A549 (cell line): ENCODE measurements at regions not wholly inside any gene's neighbourhood (a gene's known extent, or its start where the extent isn't known, plus 50 kb on each side); places are given as distances from the start of the nearest gene placed in this dataset.

Experiments
- BHLHE40 ChIP-seq: IDR thresholded peaks from 2 replicates; pipeline ENCODE4 v1.6.1; 2012; ENCODE audit warnings: low read depth, low read length, inconsistent platforms
- CEBPB ChIP-seq, 2 experiments: fragments of >200 bp in 1 of 2; sonication (Bioruptor Twin) in 1 of 2; formaldehyde crosslinking in 1 of 2; IDR thresholded peaks; 2 replicates each; pipeline ENCODE4 v1.6.1; 2012 to 2016
- CTCF ChIP-seq: fragments of >200 bp; sonication (Bioruptor Twin); formaldehyde crosslinking; IDR thresholded peaks from 3 replicates; pipeline ENCODE4 v1.5.1; 2016
- ELK1 ChIP-seq: fragments of 150-350 bp; IDR thresholded peaks from 2 replicates; pipeline ENCODE4 v1.6.1; 2014; ENCODE audit warnings: low read depth, mild to moderate bottlenecking, low read length
- EP300 ChIP-seq, 2 experiments: fragments of >200 bp; sonication (Bioruptor Twin); formaldehyde crosslinking; IDR thresholded peaks; 2 replicates in 1 of 2; 3 replicates in 1 of 2; pipeline ENCODE4 v1.6.1; 2016 to 2017
- GATA3 ChIP-seq: IDR thresholded peaks from 2 replicates; pipeline ENCODE4 v1.6.1; 2012; ENCODE audit warnings: borderline replicate concordance
- PBX3 ChIP-seq: IDR thresholded peaks from 2 replicates; pipeline ENCODE4 v1.6.1; 2012
- POLR2A ChIP-seq: IDR thresholded peaks from 2 replicates; pipeline ENCODE4 v1.6.1; 2012; ENCODE audit warnings: mild to moderate bottlenecking, low read length
- RAD21 ChIP-seq, 2 experiments: fragments of >200 bp in 1 of 2; sonication (Bioruptor Twin) in 1 of 2; formaldehyde crosslinking in 1 of 2; IDR thresholded peaks in 1 of 2; conservative IDR thresholded peaks in 1 of 2; 2 replicates in 1 of 2; 3 replicates in 1 of 2; pipeline ENCODE4 v1.6.1; 2012 to 2018; ENCODE audit warnings: inconsistent platforms in 1 of 2
- REST ChIP-seq: fragments of 200-600 bp; sonication (generic); IDR thresholded peaks from 2 replicates; pipeline ENCODE4 v1.6.1; 2016; ENCODE audit warnings: antibody characterized with exemption, mild to moderate bottlenecking, moderate library complexity
- ZSCAN20 ChIP-seq: fragments of 250-450 bp; sonication (Bioruptor Pico); IDR thresholded peaks from 2 replicates; pipeline ENCODE4 v1.8.0; 2022; ENCODE audit warnings: mild to moderate bottlenecking, moderate library complexity

- no peak for TF ChIP-seq CEBPB (IDR thresholded peaks at IDR 0.05)
- no peak for TF ChIP-seq CTCF
- TF ChIP-seq ZSCAN20 (CRISPR knock-in tag) = no peak
- TF ChIP-seq EP300 (IDR thresholded peaks at IDR 0.05) = no peak
- TF ChIP-seq REST = no peak
- TF ChIP-seq BHLHE40 = no peak
- TF ChIP-seq ELK1 = no peak
- TF ChIP-seq RAD21 (conservative IDR thresholded peaks at IDR 0.05 in 1 of 2, IDR thresholded peaks at IDR 0.05 in 1 of 2) = no peak
- TF ChIP-seq POLR2A = no peak
- no peak for TF ChIP-seq PBX3
- no peak for TF ChIP-seq GATA3
Observed at GRCh38 chr1:18015719-18016118, 91.9 kb upstream of the IGSF21 start.
